CD4-positive, alpha-beta T cell treated with Interleukin-4 for 1 hour (primary cell): ENCODE measurements at regions not wholly inside any gene's neighbourhood (a gene's known extent, or its start where the extent isn't known, plus 50 kb on each side); places are given as distances from the start of the nearest gene placed in this dataset.
A peak's percentile ranks its signal among the peaks of the same experiment; 100 is the strongest.

Experiments
- DNase-seq, 2 donors: peaks; one replicate each; pipeline ENCODE4 v3.0.0-alpha.2; 2020 to 2022

GRCh38 chr2:2575181-2575577 is 244.1 kb upstream of the MYT1L start:
- no peak for DNase-seq

GRCh38 chr2:2574401-2575180 is 243.5 kb upstream of the MYT1L start:
- DNase-seq = no peak

GRCh38 chr2:2573658-2574293 is 242.7 kb upstream of the MYT1L start:
- no peak for DNase-seq

DNA sequence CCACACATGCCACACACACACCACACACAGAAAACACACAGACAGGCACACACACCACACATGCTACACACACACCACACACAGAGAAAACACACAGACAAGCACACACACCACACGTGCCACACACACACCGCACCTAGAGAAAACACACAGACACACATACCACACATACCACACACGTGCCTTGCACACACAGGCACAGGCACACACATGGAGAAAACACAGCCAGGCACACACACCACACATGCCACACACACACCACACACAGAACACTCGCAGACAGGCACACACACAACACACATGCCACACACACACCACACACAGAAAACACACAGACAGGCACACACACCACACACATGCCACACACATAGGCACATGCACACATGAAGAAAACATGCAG is 242.1 kb upstream of the MYT1L start:
- DNase-seq = no peak

GRCh38 chr2:2572393-2573204 is 241.5 kb upstream of the MYT1L start:
- no peak for DNase-seq

- no peak for DNase-seq
Observed at GRCh38 chr2:2571301-2572150, 240.5 kb upstream of the MYT1L start.

DNA sequence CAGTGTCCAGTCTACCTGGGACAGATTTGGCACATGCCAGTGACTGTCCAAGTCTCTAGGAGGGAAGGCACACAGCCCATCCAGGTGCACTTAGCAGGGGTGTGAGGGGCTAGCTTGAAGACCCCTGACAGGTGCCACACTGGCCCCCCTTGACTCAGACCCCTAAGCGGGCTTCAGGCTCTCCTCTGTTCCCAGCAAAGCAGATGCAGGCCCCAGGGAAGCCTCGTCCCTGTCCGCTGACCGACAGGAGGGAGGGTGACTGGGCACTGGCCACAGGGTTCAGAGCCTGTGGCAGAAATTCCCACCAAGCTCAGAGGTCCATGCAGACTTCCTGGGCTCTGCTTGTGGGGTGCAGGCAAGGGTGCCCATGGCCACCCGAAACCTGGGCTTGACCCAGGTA is 239.8 kb upstream of the MYT1L start:
- DNase-seq = no peak

DNA sequence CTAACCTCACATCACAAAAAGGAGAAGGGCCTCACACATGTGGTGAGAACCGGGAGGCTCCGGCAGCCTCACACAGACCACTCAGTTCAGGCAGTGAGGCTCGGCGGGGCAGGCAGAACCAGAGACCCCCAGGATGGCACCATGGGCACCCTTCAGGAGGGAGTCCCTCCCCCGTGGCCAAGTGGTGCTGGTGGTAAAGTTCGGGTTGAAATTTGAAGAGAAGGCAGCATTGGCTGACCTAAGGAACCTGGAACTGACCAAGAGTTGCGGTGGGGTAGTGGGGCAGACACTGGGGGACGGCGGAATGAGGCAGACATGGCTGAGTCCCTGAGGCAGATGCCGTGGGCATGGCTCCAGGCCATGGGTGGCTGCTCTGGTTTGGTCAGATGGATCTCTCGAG is 239.3 kb upstream of the MYT1L start:
- no peak for DNase-seq

- DNase-seq = peak in 1 of 2 donors; percentile 1
Observed at GRCh38 chr2:2569836-2570235, 238.8 kb upstream of the MYT1L start.

DNA sequence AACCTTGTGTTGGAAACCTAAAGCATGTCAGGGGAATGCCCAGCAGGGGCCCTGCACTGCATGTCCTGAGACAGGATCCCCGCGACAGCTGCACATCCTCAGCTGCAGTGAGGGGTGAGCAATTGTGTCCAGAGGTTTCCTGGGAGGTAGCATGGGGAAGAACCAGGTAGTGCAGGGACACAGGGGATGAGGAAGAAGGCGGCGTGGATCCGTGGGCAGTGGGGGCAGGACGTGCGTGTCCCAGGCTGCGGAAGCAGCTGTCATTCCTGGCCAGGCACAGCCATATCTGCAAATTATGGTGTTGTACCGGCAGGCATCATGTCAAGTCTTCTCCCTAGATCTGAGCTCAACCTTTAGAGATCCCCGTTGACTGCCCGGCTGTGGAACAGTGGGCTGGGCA is 238.2 kb upstream of the MYT1L start:
- DNase-seq = peak in 1 of 2 donors; percentile 1

- no peak for DNase-seq
Observed at GRCh38 chr2:2568411-2568810, 237.3 kb upstream of the MYT1L start.

DNA sequence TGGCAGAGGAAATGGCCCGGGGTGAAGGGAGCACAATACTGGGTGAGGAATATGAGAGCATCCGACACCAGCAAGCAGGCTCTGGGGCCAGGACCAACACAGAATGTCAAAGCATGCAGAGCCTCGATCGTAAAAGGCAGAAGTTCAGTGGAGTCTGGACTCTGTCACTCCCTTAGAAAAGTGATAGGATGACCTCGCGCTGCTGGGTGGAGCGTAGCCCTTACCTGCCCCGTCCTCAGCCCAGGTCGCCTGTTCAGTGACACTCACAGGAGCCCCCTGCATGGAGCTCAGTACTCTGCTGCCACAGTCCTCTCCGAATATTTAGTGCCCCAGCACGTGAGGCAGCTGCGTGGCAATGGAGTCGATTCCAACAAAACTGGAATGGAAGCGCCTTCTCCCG is 236.7 kb upstream of the MYT1L start:
- DNase-seq = no peak

GRCh38 chr2:2566396-2567323 is 235.6 kb upstream of the MYT1L start:
- no peak for DNase-seq

GRCh38 chr2:2565671-2566070 is 234.6 kb upstream of the MYT1L start:
- DNase-seq = no peak

- DNase-seq = no peak
Observed at GRCh38 chr2:2564300-2565078, 233.4 kb upstream of the MYT1L start.

GRCh38 chr2:2563309-2563860 is 232.3 kb upstream of the MYT1L start:
- no peak for DNase-seq

DNA sequence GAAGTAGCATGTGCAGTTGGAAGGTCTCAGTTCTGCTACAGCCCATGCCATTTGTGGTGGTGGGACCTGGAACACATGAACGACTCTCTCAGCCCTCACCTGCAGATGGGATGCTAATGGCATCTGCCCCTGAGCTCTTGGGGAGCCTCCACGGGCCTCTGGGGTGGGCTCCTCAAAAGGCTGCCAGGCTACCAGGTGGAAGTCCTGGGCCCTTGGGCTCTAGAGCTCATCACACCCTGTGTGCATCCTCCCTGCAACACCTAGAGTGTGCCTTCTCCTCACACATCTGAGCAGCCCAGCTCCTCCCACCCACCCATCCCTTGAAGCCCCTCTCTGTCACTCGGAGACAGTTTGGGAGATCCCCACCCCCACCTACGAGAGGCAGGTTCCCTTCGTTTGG is 231.8 kb upstream of the MYT1L start:
- DNase-seq = no peak

DNA sequence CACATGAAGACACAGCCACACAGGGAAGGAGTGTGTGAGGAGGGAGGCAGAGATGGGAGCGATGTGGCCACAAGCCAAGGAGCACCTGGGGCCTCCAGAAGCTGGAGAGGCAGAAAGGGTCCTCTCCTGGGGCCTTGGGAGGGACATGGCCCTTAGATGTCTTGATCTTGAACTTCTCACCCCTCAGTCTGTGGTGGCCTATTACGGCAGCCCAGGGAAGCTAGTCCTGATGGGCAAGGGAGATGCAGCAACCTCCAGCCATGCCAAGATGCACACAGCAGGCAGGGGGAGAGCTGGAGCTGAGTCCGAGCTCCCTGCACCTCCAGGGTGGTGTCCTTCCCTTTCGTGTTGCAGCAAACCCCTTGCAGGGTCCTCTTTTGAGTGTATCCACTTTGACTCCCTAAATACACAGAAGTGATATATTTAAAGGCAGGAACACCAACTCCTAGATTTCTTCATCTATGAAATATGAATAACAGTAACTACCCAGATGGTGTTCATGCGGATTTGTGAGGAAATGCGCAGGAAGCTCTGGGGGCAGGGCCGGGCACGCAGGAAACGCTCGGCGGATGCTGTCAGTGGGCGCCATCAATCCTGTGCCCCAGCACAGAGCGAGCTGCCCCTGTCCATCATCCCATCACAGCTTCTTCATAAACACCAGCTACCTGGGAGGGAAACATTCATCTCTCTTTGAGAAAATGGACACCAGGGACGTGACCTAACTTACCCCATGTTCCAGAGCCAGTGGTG is 230.4 kb upstream of the MYT1L start:
- DNase-seq = no peak

- DNase-seq = no peak
Observed at GRCh38 chr2:2560374-2561015, 229.4 kb upstream of the MYT1L start.
